HEK293 (cell line): ENCODE measurements at regions not wholly inside any gene's neighbourhood (a gene's known extent, or its start where the extent isn't known, plus 50 kb on each side); places are given as distances from the start of the nearest gene placed in this dataset.

Experiments
- CTCF ChIA-PET: fragments of 350-600 bp; formaldehyde crosslinking; extraction: SDS; loops from one replicate; lab custom pipeline; 2021; ENCODE audit warnings: antibody characterized with exemption; lab: Yijun Ruan, JAX
- POLR2A ChIA-PET: fragments of 300-600 bp; formaldehyde crosslinking; extraction: SDS; loops from one replicate; lab custom pipeline; 2020; ENCODE audit warnings: antibody characterized with exemption, inconsistent platforms; lab: Yijun Ruan, JAX
- H3K27ac ChIP-seq: fragments of 200-500 bp; sonication (Bioruptor generic); 2 replicates; pipeline ENCODE4 v1.5.1; 2014; ENCODE audit warnings: low read depth, low read length, control low read depth, inconsistent platforms; ENCODE audit errors: extremely low read depth
- H3K36me3 ChIP-seq, 2 experiments: fragments of 200-500 bp in 1 of 2; sonication (Bioruptor generic) in 1 of 2; 1 replicate in 1 of 2; 2 replicates in 1 of 2; pipeline ENCODE4 v1.5.1; 2014 to 2017; ENCODE audit warnings: inconsistent platforms in 2 of 2, low read length in 2 of 2; ENCODE audit not compliant: control insufficient read depth in 2 of 2, insufficient read depth in 1 of 2
- H3K4me1 ChIP-seq: fragments of 200-500 bp; sonication (Bioruptor generic); 2 replicates; pipeline ENCODE4 v1.5.1; 2014; ENCODE audit warnings: mild to moderate bottlenecking, low read length, inconsistent platforms; ENCODE audit not compliant: control insufficient read depth, insufficient read depth
- H3K4me3 ChIP-seq: 2 replicates; pipeline ENCODE4 v1.5.1; 2011; ENCODE audit warnings: low read depth, mild to moderate bottlenecking, control low read depth, low read length, moderate library complexity
- H3K9me3 ChIP-seq: fragments of 200-500 bp; sonication (Bioruptor generic); 2 replicates; pipeline ENCODE4 v1.5.1; 2014; ENCODE audit warnings: low read depth, low read length, inconsistent platforms; ENCODE audit not compliant: control insufficient read depth, insufficient read depth
- IKZF3 ChIP-seq: fragments of 450-650 bp; IDR thresholded peaks from 2 replicates; pipeline ENCODE4 v1.5.0; 2018; ENCODE audit warnings: missing biosample characterization, mild to moderate bottlenecking, missing genetic modification characterization, moderate library complexity
- OSR2 ChIP-seq: fragments of 450-650 bp; formaldehyde crosslinking; IDR thresholded peaks from 2 replicates; pipeline ENCODE4 v1.5.1; 2016; ENCODE audit warnings: missing biosample characterization, missing genetic modification characterization
- WT1 ChIP-seq: fragments of 450-650 bp; formaldehyde crosslinking; IDR thresholded peaks from 2 replicates; pipeline ENCODE4 v1.5.1; 2016; ENCODE audit warnings: missing biosample characterization, missing genetic modification characterization
- ZBTB8A ChIP-seq: fragments of 450-650 bp; formaldehyde crosslinking; IDR thresholded peaks from 2 replicates; pipeline ENCODE4 v1.5.1; 2016; ENCODE audit warnings: missing biosample characterization, missing genetic modification characterization
- ZFP69B ChIP-seq: fragments of 450-650 bp; formaldehyde crosslinking; IDR thresholded peaks from 2 replicates; pipeline ENCODE4 v1.5.1; 2016; ENCODE audit warnings: missing biosample characterization, missing genetic modification characterization
- ZNF23 ChIP-seq: fragments of 450-650 bp; formaldehyde crosslinking; IDR thresholded peaks from 2 replicates; pipeline ENCODE4 v1.5.1; 2016; ENCODE audit warnings: missing biosample characterization, missing genetic modification characterization, borderline replicate concordance
- ZNF24 ChIP-seq: fragments of 450-650 bp; formaldehyde crosslinking; IDR thresholded peaks from 2 replicates; pipeline ENCODE4 v1.5.1; 2016; ENCODE audit warnings: missing biosample characterization, missing genetic modification characterization
- ZNF391 ChIP-seq: fragments of 450-650 bp; formaldehyde crosslinking; IDR thresholded peaks from 2 replicates; pipeline ENCODE4 v1.5.1; 2016; ENCODE audit warnings: low read depth, missing biosample characterization, missing genetic modification characterization, borderline replicate concordance
- ZNF514 ChIP-seq: fragments of 450-650 bp; formaldehyde crosslinking; IDR thresholded peaks from 2 replicates; pipeline ENCODE4 v1.5.1; 2016; ENCODE audit warnings: missing biosample characterization, missing genetic modification characterization
- ZNF521 ChIP-seq: fragments of 450-650 bp; formaldehyde crosslinking; IDR thresholded peaks from 2 replicates; pipeline ENCODE4 v1.5.1; 2017; ENCODE audit warnings: missing biosample characterization, mild to moderate bottlenecking, missing genetic modification characterization
- ZNF555 ChIP-seq: fragments of 450-650 bp; formaldehyde crosslinking; conservative IDR thresholded peaks from 2 replicates; pipeline ENCODE4 v1.5.1; 2017; ENCODE audit warnings: missing biosample characterization, mild to moderate bottlenecking, missing genetic modification characterization, inconsistent platforms
- ZNF610 ChIP-seq: fragments of 450-650 bp; formaldehyde crosslinking; IDR thresholded peaks from 2 replicates; pipeline ENCODE4 v1.5.1; 2016; ENCODE audit warnings: missing biosample characterization, missing genetic modification characterization, borderline replicate concordance
- ZNF701 ChIP-seq: fragments of 450-650 bp; formaldehyde crosslinking; IDR thresholded peaks from 2 replicates; pipeline ENCODE4 v1.5.1; 2016; ENCODE audit warnings: missing biosample characterization, missing genetic modification characterization
- ZNF776 ChIP-seq: fragments of 450-650 bp; formaldehyde crosslinking; IDR thresholded peaks from 2 replicates; pipeline ENCODE4 v1.5.0; 2017; ENCODE audit warnings: missing biosample characterization, missing genetic modification characterization, borderline replicate concordance
- ZNF837 ChIP-seq: fragments of 450-650 bp; formaldehyde crosslinking; IDR thresholded peaks from 2 replicates; pipeline ENCODE4 v1.5.1; 2016; ENCODE audit warnings: missing biosample characterization, missing genetic modification characterization
- ZSCAN16 ChIP-seq: fragments of 450-650 bp; formaldehyde crosslinking; IDR thresholded peaks from 2 replicates; pipeline ENCODE4 v1.5.1; 2016; ENCODE audit warnings: missing biosample characterization, missing genetic modification characterization
- ZSCAN30 ChIP-seq: fragments of 450-650 bp; IDR thresholded peaks from 2 replicates; pipeline ENCODE4 v1.5.1; 2018; ENCODE audit warnings: missing biosample characterization, mild to moderate bottlenecking, missing genetic modification characterization, moderate library complexity
- TF ChIP-seq, protein P1 (sequence below): fragments of 450-650 bp; formaldehyde crosslinking; IDR thresholded peaks from 2 replicates; pipeline ENCODE4 v1.5.1; 2017; ENCODE audit warnings: missing biosample characterization, missing genetic modification characterization
- TF ChIP-seq, protein P2 (sequence below): fragments of 450-650 bp; formaldehyde crosslinking; IDR thresholded peaks from 2 replicates; pipeline ENCODE4 v1.5.1; 2016; ENCODE audit warnings: missing biosample characterization, missing genetic modification characterization
- TF ChIP-seq, protein P3 (sequence below): fragments of 450-650 bp; formaldehyde crosslinking; IDR thresholded peaks from 2 replicates; pipeline ENCODE4 v1.5.1; 2016; ENCODE audit warnings: missing biosample characterization, missing genetic modification characterization
- TF ChIP-seq, protein P4 (sequence below): fragments of 450-650 bp; formaldehyde crosslinking; IDR thresholded peaks from 2 replicates; pipeline ENCODE4 v1.5.1; 2016; ENCODE audit warnings: missing biosample characterization, missing genetic modification characterization

DNA sequence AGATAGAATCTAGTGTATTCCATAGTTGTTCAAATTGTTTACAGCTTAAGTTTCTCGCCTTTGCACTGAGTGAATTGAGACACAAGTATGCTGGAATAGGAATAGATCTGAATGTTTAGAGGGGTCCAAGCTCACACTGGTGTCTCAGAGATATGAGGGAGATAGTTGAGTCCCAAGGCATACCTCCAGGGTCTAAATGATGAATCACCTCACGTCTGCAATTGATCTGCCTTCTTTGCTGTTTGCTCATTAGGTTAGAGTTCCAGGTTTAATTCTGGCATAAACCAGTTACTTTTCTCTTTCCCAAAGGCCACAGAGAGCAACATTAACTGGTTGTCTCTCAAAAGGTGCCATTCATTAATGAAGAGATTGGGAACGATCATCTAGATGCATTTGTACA lies 106.3 kb upstream of the MME start (continued):
- TF ChIP-seq, protein P1, sequence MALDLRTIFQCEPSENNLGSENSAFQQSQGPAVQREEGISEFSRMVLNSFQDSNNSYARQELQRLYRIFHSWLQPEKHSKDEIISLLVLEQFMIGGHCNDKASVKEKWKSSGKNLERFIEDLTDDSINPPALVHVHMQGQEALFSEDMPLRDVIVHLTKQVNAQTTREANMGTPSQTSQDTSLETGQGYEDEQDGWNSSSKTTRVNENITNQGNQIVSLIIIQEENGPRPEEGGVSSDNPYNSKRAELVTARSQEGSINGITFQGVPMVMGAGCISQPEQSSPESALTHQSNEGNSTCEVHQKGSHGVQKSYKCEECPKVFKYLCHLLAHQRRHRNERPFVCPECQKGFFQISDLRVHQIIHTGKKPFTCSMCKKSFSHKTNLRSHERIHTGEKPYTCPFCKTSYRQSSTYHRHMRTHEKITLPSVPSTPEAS (tag by site-specific recombination) = no peak
- TF ChIP-seq ZNF701 (tag by site-specific recombination) = no peak
- TF ChIP-seq OSR2 (tag by site-specific recombination) = no peak
- TF ChIP-seq ZNF391 (tag by site-specific recombination) = no peak
- TF ChIP-seq, protein P2, sequence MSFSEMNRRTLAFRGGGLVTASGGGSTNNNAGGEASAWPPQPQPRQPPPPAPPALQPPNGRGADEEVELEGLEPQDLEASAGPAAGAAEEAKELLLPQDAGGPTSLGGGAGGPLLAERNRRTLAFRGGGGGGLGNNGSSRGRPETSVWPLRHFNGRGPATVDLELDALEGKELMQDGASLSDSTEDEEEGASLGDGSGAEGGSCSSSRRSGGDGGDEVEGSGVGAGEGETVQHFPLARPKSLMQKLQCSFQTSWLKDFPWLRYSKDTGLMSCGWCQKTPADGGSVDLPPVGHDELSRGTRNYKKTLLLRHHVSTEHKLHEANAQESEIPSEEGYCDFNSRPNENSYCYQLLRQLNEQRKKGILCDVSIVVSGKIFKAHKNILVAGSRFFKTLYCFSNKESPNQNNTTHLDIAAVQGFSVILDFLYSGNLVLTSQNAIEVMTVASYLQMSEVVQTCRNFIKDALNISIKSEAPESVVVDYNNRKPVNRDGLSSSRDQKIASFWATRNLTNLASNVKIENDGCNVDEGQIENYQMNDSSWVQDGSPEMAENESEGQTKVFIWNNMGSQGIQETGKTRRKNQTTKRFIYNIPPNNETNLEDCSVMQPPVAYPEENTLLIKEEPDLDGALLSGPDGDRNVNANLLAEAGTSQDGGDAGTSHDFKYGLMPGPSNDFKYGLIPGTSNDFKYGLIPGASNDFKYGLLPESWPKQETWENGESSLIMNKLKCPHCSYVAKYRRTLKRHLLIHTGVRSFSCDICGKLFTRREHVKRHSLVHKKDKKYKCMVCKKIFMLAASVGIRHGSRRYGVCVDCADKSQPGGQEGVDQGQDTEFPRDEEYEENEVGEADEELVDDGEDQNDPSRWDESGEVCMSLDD = no peak

DNA sequence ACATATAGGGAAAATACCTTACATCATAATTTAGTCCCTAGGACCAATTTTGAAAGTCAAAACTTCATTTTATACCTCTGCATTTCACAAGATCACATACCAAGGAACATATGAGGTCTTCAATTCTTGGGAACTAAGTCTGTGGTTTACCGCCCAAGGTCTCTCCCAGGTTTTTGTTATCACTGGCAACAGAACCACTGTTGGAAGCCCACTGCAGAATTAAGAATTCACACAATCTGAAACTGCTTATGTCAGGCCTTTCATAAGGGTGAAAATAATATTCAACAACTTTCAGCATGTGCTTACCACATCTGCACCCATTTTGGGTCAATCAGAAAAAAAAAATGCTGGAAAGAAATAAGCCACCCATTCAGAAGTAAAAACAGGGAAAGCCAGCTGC lies 107.2 kb upstream of the MME start:
- Histone ChIP-seq H3K36me3 (no peaks in the 10 kb centered on the region), H3K4me1 (no peaks in the 10 kb centered on the region), H3K9me3 (no peaks in the 10 kb centered on the region), H3K4me3 (no peak overlapping the region), H3K27ac (no peak overlapping the region)
- ChIA-PET CTCF (no interaction called here), POLR2A (no interaction called here)
- no peak for TF ChIP-seq ZNF391 (tag by site-specific recombination)

DNA sequence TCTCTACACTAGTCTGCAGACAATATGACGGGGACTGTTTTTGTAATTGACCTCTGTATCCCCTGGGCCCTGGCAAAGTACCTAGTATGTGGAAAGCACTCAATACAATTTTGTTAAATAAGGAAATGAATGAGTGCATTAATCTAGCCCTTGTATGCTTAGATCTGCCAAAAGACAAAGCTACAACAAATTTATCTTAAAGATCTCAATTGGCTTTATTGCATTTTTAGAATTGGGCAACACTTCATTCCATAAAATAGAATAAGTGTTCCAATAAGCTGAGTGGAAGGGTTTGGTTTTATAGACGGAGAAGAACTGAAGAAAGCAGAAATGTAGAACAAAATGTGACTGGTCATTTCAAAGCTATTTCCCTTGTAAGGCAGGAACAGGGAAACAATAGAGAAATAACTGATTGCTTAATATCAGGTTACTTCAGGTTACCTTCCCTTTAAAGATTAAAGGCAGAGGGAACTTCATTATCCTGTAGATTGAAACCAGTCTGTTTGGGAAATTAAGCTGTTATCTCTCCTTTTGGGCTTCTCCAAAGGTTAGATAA lies 108.3 kb upstream of the MME start:
- H3K4me1 ChIP-seq = no peaks in the 10 kb centered on the region
- POLR2A ChIA-PET = no interaction called here
- H3K9me3 ChIP-seq = no peaks in the 10 kb centered on the region
- no peak for TF ChIP-seq ZSCAN30 (tag by site-specific recombination)
- no peak overlapping the region for H3K4me3 ChIP-seq
- H3K27ac ChIP-seq = no peak overlapping the region
- CTCF ChIA-PET = no interaction called here
- H3K36me3 ChIP-seq = no peaks in the 10 kb centered on the region

DNA sequence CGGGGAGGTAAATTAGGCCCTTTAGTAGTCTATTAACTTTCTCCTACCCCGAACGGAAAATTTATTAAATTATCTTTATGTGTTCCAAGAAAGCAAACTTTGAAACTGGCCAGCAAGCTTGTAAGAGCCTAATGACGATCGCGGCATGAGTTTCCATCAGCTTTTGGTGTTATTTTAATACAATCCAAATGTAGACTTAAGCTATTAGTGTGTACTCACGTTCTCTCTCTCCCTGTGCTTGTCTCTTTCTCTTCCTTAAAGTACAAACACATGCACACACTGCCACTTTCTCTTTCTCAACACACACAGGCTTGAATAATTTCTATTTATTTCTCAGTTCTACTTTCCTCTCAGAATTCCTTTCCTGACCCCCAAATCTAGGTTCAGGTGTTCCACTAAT lies 108.8 kb upstream of the MME start:
- ChIA-PET CTCF (no interaction called here), POLR2A (no interaction called here)
- H3K4me1 ChIP-seq = no peaks in the 10 kb centered on the region
- no peaks in the 10 kb centered on the region for H3K9me3 ChIP-seq
- H3K4me3 ChIP-seq = no peak overlapping the region
- no peaks in the 10 kb centered on the region for H3K36me3 ChIP-seq
- no peak overlapping the region for H3K27ac ChIP-seq
- TF ChIP-seq ZNF23 (tag by site-specific recombination) (no peak), ZNF776 (tag by site-specific recombination) (no peak), ZBTB8A (tag by site-specific recombination) (no peak), ZFP69B (tag by site-specific recombination) (no peak), ZSCAN16 (no peak), ZNF837 (tag by site-specific recombination) (no peak), IKZF3 (no peak), ZNF555 (tag by site-specific recombination) (no peak), ZNF521 (no peak), ZNF514 (tag by site-specific recombination) (no peak), WT1 (tag by site-specific recombination) (no peak), ZNF24 (tag by site-specific recombination) (no peak), ZNF610 (tag by site-specific recombination) (no peak)
- TF ChIP-seq, protein P3, sequence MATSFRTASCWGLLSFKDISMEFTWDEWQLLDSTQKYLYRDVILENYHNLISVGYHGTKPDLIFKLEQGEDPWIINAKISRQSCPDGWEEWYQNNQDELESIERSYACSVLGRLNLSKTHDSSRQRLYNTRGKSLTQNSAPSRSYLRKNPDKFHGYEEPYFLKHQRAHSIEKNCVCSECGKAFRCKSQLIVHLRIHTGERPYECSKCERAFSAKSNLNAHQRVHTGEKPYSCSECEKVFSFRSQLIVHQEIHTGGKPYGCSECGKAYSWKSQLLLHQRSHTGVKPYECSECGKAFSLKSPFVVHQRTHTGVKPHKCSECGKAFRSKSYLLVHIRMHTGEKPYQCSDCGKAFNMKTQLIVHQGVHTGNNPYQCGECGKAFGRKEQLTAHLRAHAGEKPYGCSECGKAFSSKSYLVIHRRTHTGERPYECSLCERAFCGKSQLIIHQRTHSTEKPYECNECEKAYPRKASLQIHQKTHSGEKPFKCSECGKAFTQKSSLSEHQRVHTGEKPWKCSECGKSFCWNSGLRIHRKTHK (tag by site-specific recombination) = no peak
- TF ChIP-seq, protein P4, sequence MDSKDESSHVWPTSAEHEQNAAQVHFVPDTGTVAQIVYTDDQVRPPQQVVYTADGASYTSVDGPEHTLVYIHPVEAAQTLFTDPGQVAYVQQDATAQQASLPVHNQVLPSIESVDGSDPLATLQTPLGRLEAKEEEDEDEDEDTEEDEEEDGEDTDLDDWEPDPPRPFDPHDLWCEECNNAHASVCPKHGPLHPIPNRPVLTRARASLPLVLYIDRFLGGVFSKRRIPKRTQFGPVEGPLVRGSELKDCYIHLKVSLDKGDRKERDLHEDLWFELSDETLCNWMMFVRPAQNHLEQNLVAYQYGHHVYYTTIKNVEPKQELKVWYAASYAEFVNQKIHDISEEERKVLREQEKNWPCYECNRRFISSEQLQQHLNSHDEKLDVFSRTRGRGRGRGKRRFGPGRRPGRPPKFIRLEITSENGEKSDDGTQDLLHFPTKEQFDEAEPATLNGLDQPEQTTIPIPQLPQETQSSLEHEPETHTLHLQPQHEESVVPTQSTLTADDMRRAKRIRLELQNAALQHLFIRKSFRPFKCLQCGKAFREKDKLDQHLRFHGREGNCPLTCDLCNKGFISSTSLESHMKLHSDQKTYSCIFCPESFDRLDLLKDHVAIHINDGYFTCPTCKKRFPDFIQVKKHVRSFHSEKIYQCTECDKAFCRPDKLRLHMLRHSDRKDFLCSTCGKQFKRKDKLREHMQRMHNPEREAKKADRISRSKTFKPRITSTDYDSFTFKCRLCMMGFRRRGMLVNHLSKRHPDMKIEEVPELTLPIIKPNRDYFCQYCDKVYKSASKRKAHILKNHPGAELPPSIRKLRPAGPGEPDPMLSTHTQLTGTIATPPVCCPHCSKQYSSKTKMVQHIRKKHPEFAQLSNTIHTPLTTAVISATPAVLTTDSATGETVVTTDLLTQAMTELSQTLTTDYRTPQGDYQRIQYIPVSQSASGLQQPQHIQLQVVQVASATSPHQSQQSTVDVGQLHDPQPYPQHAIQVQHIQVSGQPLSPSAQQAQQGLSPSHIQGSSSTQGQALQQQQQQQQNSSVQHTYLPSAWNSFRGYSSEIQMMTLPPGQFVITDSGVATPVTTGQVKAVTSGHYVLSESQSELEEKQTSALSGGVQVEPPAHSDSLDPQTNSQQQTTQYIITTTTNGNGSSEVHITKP = no peak
